GM12864 (cell line): ENCODE measurements at regions not wholly inside any gene's neighbourhood (a gene's known extent, or its start where the extent isn't known, plus 50 kb on each side); places are given as distances from the start of the nearest gene placed in this dataset.

Experiments
- DNase-seq: peaks from one replicate; pipeline ENCODE4 v3.0.0-alpha.2; 2011; ENCODE audit warnings: low read depth
- H3K4me3 ChIP-seq: 2 replicates; pipeline ENCODE4 v1.5.1; 2011; ENCODE audit warnings: mild to moderate bottlenecking, low read depth, low read length, control low read depth
- TF ChIP-seq, protein P1 (sequence below): IDR thresholded peaks from 2 replicates; pipeline ENCODE4 v1.5.1; 2011; ENCODE audit warnings: low read depth, mild to moderate bottlenecking, moderate library complexity, low read length, control low read depth, inconsistent platforms; ENCODE audit errors: missing control alignments

DNA sequence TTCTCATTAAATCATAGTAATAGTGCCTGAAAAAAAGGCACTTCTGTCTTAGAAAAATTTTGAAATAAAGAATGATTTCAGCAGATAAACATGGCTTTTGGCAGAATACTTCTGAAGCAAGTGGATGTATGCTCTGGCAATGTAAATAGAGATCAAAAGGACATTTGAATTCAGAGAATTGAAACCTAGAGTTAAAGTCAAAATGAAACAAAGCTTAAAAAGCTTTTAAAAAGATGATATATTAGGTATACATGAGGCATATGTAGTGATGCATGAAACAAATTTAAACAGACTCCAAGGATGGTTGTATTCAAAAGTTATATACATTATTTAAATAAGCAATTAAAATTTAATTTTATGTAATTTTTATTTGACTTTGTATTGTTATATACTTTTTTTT, 1344.5 kb upstream of the TMEFF2 start:
- TF ChIP-seq, protein P1, sequence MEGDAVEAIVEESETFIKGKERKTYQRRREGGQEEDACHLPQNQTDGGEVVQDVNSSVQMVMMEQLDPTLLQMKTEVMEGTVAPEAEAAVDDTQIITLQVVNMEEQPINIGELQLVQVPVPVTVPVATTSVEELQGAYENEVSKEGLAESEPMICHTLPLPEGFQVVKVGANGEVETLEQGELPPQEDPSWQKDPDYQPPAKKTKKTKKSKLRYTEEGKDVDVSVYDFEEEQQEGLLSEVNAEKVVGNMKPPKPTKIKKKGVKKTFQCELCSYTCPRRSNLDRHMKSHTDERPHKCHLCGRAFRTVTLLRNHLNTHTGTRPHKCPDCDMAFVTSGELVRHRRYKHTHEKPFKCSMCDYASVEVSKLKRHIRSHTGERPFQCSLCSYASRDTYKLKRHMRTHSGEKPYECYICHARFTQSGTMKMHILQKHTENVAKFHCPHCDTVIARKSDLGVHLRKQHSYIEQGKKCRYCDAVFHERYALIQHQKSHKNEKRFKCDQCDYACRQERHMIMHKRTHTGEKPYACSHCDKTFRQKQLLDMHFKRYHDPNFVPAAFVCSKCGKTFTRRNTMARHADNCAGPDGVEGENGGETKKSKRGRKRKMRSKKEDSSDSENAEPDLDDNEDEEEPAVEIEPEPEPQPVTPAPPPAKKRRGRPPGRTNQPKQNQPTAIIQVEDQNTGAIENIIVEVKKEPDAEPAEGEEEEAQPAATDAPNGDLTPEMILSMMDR: no peak
- no peak for DNase-seq
- H3K4me3 ChIP-seq: no peak overlapping the region

DNA sequence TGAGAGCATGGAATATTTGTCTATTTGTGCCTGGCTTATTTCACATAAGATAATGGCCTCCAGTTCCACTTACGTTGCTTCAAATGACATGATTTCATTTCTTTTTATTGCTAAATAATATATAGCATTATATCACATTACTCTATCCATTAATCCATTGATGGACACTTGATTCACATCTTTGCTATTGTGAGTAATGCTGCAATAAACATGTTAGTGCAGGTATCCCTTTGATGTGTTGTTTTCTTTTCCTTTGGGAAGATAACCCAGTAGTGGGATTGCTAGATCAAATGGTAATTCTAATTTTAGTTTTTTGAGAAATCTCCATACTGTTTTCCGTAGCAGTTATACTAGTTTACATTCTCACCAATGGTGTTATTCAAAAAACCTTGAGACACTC, 1343.3 kb upstream of the TMEFF2 start:
- DNase-seq: no peak
- TF ChIP-seq, protein P1: no peak

DNA sequence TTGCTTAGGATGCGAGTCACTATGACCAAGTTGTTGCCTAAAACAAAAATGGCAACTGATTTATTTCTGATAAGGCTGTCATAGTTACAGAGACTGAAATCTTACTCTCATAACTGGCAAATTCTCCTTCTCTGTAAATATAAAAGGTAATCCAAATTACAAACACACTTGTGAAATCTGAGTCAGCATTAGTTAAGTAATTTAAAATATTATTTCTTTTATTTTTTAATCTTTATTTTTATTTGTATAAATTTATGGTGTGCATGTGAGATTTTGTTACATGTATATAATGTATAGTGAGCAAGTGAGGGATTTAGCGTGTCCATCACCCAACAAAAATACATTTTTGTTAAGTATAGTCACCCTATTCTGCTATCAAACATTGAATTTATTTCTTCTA, 1342.8 kb upstream of the TMEFF2 start:
- no peak for DNase-seq
- H3K4me3 ChIP-seq: no peak overlapping the region
- TF ChIP-seq, protein P1: no peak

More for the DNA sequence above, 1343.3 kb upstream of the TMEFF2 start:
- no peak overlapping the region for H3K4me3 ChIP-seq

DNA sequence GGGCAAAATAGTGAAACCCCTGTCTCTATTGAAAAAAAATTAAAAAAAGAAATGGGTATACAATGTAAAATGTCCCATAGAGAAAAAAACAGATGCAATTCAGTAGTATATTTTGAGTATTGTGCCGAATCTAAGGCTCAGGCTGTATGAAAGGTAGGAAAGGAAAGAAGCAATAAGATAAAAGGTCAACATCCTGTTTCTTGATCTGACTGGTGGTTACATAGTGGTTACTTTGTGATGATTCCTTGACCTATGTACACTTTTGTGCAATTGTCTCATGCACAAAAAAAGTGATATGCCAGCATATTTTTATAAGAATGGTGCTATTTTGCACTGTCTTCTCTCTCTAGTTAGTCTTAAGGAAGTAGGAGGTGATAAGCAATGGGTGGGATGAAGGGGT, 1333.7 kb upstream of the TMEFF2 start:
- DNase-seq: no peak
- TF ChIP-seq, protein P1: no peak
- no peak overlapping the region for H3K4me3 ChIP-seq

DNA sequence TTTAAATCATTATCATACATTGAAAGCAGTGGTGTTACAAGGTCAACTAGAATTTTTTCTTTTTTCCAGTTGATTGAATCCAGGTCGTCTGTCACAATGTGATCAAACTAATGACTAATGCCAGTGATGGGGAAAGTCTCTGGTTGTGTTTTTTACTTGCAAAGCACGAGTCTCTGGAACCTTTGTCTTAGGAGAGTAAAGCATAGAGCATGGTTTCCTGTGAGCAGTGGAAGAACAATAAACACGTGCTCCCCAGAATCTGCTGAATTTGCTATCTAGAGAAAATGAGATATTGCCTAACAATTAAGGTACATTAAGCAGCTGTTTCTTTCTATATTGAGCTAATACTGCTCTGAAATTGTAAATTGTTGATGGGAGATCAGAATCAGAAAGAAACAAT, 1332.4 kb upstream of the TMEFF2 start:
- no peak overlapping the region for H3K4me3 ChIP-seq
- TF ChIP-seq, protein P1: no peak
- no peak for DNase-seq

DNA sequence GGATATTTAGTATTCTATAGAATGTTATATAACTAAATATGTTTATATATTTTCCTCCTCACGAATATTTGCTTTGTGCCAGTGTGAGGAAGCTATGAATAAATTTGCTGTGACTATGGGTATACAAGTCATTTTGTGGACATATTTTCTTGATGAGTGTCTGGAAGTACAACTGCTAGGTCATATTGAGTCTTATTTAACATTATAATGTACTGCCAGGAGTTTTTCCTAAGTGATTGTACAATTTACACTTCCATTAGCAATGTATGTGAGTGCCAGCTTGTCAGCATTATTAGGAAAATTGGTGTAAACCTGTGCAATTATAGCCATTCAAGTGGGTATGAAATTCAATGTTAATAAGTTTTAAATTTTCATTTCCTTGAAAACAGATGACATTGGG, 1328.9 kb upstream of the TMEFF2 start:
- no peak for DNase-seq
- TF ChIP-seq, protein P1: no peak

DNA sequence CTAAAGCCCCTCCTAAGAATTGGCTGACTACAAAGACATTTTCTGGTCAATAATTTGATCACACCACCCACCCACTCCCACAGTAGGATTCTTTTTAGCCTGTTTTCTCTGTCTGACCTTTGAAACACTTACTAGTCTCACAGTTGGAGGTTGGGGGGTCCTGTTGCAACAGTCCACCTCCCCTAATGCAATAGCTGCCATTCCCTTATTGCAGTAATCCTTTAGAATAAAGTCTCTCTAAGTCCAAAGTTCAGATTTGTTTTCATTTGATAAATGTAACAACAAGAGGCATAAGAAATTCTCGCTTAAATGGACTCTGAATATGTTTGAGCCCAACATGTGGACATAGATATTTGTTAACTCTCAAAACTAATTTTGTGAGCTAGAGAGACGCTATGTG, 1326.8 kb upstream of the TMEFF2 start:
- no peak overlapping the region for H3K4me3 ChIP-seq
- DNase-seq: no peak
- TF ChIP-seq, protein P1: no peak

More for the DNA sequence above, 1328.9 kb upstream of the TMEFF2 start:
- H3K4me3 ChIP-seq: no peak overlapping the region
